ENCODE measurements at regions not wholly inside any gene's neighbourhood (a gene's known extent, or its start where the extent isn't known, plus 50 kb on each side); places are given as distances from the start of the nearest gene placed in this dataset.

GRCh38 chr7:69012149-69012548, 586.1 kb upstream of the AUTS2 start:
- Histone ChIP-seq H3K4me3 (ENCODE audit: low read length in 2 of 2) (no peak overlapping the region), H3K36me3 (ENCODE audit: control insufficient read depth in 2 of 2, insufficient read depth in 2 of 2, low read length in 1 of 2) (no peaks in the 10 kb centered on the region), H3K27ac (ENCODE audit: low read depth in 1 of 2, low read length in 1 of 2) (no peak overlapping the region), H3K27me3 (ENCODE audit: control insufficient read depth in 2 of 2, insufficient read depth in 1 of 2, low read length in 1 of 2) (no peaks in the 10 kb centered on the region), H3K4me1 (ENCODE audit: control insufficient read depth in 2 of 2, insufficient read depth in 2 of 2, low read length in 2 of 2) (no peaks in the 10 kb centered on the region), H3K9me3 (ENCODE audit: control insufficient read depth in 2 of 2, insufficient read depth in 1 of 2, low read length in 1 of 2) (peaks cover 0 to 3% of the 10 kb centered on the region in 2 donors)
- no peak for DNase-seq (ENCODE audit: low read depth in 6 of 9, low spot score in 9 of 9)
- 97% methylated on average over 1 of the region's 1 CpG for WGBS

GRCh38 chr7:69017208-69017607, 581.1 kb upstream of the AUTS2 start:
- H3K27me3 ChIP-seq (ENCODE audit: control insufficient read depth in 2 of 2, insufficient read depth in 1 of 2, low read length in 1 of 2) = no peaks in the 10 kb centered on the region
- WGBS = 97% methylated on average over 3 of the region's 3 CpGs
- H3K27ac ChIP-seq (ENCODE audit: low read depth in 1 of 2, low read length in 1 of 2) = no peak overlapping the region
- no peak overlapping the region for H3K4me3 ChIP-seq (ENCODE audit: low read length in 2 of 2)
- H3K36me3 ChIP-seq (ENCODE audit: control insufficient read depth in 2 of 2, insufficient read depth in 2 of 2, low read length in 1 of 2) = no peaks in the 10 kb centered on the region
- peaks cover 0 to 10% of the 10 kb centered on the region in 2 donors for H3K9me3 ChIP-seq (ENCODE audit: control insufficient read depth in 2 of 2, insufficient read depth in 1 of 2, low read length in 1 of 2)
- H3K4me1 ChIP-seq (ENCODE audit: control insufficient read depth in 2 of 2, insufficient read depth in 2 of 2, low read length in 2 of 2) = no peaks in the 10 kb centered on the region
- no peak for DNase-seq (ENCODE audit: low read depth in 6 of 9, low spot score in 9 of 9)

- no peaks in the 10 kb centered on the region for H3K36me3 ChIP-seq (ENCODE audit: control insufficient read depth in 2 of 2, insufficient read depth in 2 of 2, low read length in 1 of 2)
- WGBS = 58% methylated on average over 3 of the region's 3 CpGs
Measured at GRCh38 chr7:69018200-69018599, 580.1 kb upstream of the AUTS2 start.

GRCh38 chr7:69019437-69019836, 578.8 kb upstream of the AUTS2 start:
- Histone ChIP-seq H3K4me3 (ENCODE audit: low read length in 2 of 2) (no peak overlapping the region), H3K4me1 (ENCODE audit: control insufficient read depth in 2 of 2, insufficient read depth in 2 of 2, low read length in 2 of 2) (no peaks in the 10 kb centered on the region), H3K36me3 (ENCODE audit: control insufficient read depth in 2 of 2, insufficient read depth in 2 of 2, low read length in 1 of 2) (no peaks in the 10 kb centered on the region), H3K27me3 (ENCODE audit: control insufficient read depth in 2 of 2, insufficient read depth in 1 of 2, low read length in 1 of 2) (no peaks in the 10 kb centered on the region), H3K9me3 (ENCODE audit: control insufficient read depth in 2 of 2, insufficient read depth in 1 of 2, low read length in 1 of 2) (peaks cover 0 to 10% of the 10 kb centered on the region in 2 donors), H3K27ac (ENCODE audit: low read depth in 1 of 2, low read length in 1 of 2) (no peak overlapping the region)
- DNase-seq (ENCODE audit: low read depth in 6 of 9, low spot score in 9 of 9) = no peak
- WGBS = 72% methylated on average over 3 of the region's 3 CpGs

More at GRCh38 chr7:69018200-69018599, 580.1 kb upstream of the AUTS2 start:
- no peak for DNase-seq (ENCODE audit: low read depth in 6 of 9, low spot score in 9 of 9)
- H3K27me3 ChIP-seq (ENCODE audit: control insufficient read depth in 2 of 2, insufficient read depth in 1 of 2, low read length in 1 of 2) = no peaks in the 10 kb centered on the region
- H3K4me1 ChIP-seq (ENCODE audit: control insufficient read depth in 2 of 2, insufficient read depth in 2 of 2, low read length in 2 of 2) = no peaks in the 10 kb centered on the region
- peaks cover 0 to 10% of the 10 kb centered on the region in 2 donors for H3K9me3 ChIP-seq (ENCODE audit: control insufficient read depth in 2 of 2, insufficient read depth in 1 of 2, low read length in 1 of 2)
- no peak overlapping the region for H3K27ac ChIP-seq (ENCODE audit: low read depth in 1 of 2, low read length in 1 of 2)
- no peak overlapping the region for H3K4me3 ChIP-seq (ENCODE audit: low read length in 2 of 2)

GRCh38 chr7:69020536-69020935, 577.7 kb upstream of the AUTS2 start:
- Histone ChIP-seq H3K27ac (ENCODE audit: low read depth in 1 of 2, low read length in 1 of 2) (no peak overlapping the region), H3K4me3 (ENCODE audit: low read length in 2 of 2) (no peak overlapping the region), H3K27me3 (ENCODE audit: control insufficient read depth in 2 of 2, insufficient read depth in 1 of 2, low read length in 1 of 2) (no peaks in the 10 kb centered on the region), H3K36me3 (ENCODE audit: control insufficient read depth in 2 of 2, insufficient read depth in 2 of 2, low read length in 1 of 2) (no peaks in the 10 kb centered on the region), H3K9me3 (ENCODE audit: control insufficient read depth in 2 of 2, insufficient read depth in 1 of 2, low read length in 1 of 2) (peaks cover 0 to 10% of the 10 kb centered on the region in 2 donors), H3K4me1 (ENCODE audit: control insufficient read depth in 2 of 2, insufficient read depth in 2 of 2, low read length in 2 of 2) (no peaks in the 10 kb centered on the region)
- 97% methylated on average over 3 of the region's 3 CpGs for WGBS
- no peak for DNase-seq (ENCODE audit: low read depth in 6 of 9, low spot score in 9 of 9)

- DNase-seq (ENCODE audit: low read depth in 6 of 9, low spot score in 9 of 9) = no peak
- Histone ChIP-seq H3K4me3 (ENCODE audit: low read length in 2 of 2) (no peak overlapping the region), H3K27me3 (ENCODE audit: control insufficient read depth in 2 of 2, insufficient read depth in 1 of 2, low read length in 1 of 2) (no peaks in the 10 kb centered on the region), H3K36me3 (ENCODE audit: control insufficient read depth in 2 of 2, insufficient read depth in 2 of 2, low read length in 1 of 2) (no peaks in the 10 kb centered on the region), H3K4me1 (ENCODE audit: control insufficient read depth in 2 of 2, insufficient read depth in 2 of 2, low read length in 2 of 2) (no peaks in the 10 kb centered on the region), H3K9me3 (ENCODE audit: control insufficient read depth in 2 of 2, insufficient read depth in 1 of 2, low read length in 1 of 2) (peaks cover 0 to 8% of the 10 kb centered on the region in 2 donors), H3K27ac (ENCODE audit: low read depth in 1 of 2, low read length in 1 of 2) (no peak overlapping the region)
- 45% methylated on average over 5 of the region's 5 CpGs for WGBS
Measured at GRCh38 chr7:69025249-69025648, 573.0 kb upstream of the AUTS2 start.

- no peak for DNase-seq (ENCODE audit: low read depth in 6 of 9, low spot score in 9 of 9)
- WGBS = 90% methylated on average over 4 of the region's 4 CpGs
- Histone ChIP-seq H3K4me1 (ENCODE audit: control insufficient read depth in 2 of 2, insufficient read depth in 2 of 2, low read length in 2 of 2) (no peaks in the 10 kb centered on the region), H3K9me3 (ENCODE audit: control insufficient read depth in 2 of 2, insufficient read depth in 1 of 2, low read length in 1 of 2) (peaks cover 0 to 12% of the 10 kb centered on the region in 2 donors), H3K36me3 (ENCODE audit: control insufficient read depth in 2 of 2, insufficient read depth in 2 of 2, low read length in 1 of 2) (no peaks in the 10 kb centered on the region), H3K4me3 (ENCODE audit: low read length in 2 of 2) (no peak overlapping the region), H3K27me3 (ENCODE audit: control insufficient read depth in 2 of 2, insufficient read depth in 1 of 2, low read length in 1 of 2) (no peaks in the 10 kb centered on the region), H3K27ac (ENCODE audit: low read depth in 1 of 2, low read length in 1 of 2) (no peak overlapping the region)
Measured at GRCh38 chr7:69032848-69033247, 565.4 kb upstream of the AUTS2 start.

- H3K36me3 ChIP-seq (ENCODE audit: control insufficient read depth in 2 of 2, insufficient read depth in 2 of 2, low read length in 1 of 2) = no peaks in the 10 kb centered on the region
- no peak for DNase-seq (ENCODE audit: low read depth in 6 of 9, low spot score in 9 of 9)
- peaks cover 0 to 7% of the 10 kb centered on the region in 2 donors for H3K9me3 ChIP-seq (ENCODE audit: control insufficient read depth in 2 of 2, insufficient read depth in 1 of 2, low read length in 1 of 2)
- no peaks in the 10 kb centered on the region for H3K4me1 ChIP-seq (ENCODE audit: control insufficient read depth in 2 of 2, insufficient read depth in 2 of 2, low read length in 2 of 2)
- no peaks in the 10 kb centered on the region for H3K27me3 ChIP-seq (ENCODE audit: control insufficient read depth in 2 of 2, insufficient read depth in 1 of 2, low read length in 1 of 2)
- H3K27ac ChIP-seq (ENCODE audit: low read depth in 1 of 2, low read length in 1 of 2) = no peak overlapping the region
- 92% methylated on average over 7 of the region's 7 CpGs for WGBS
- no peak overlapping the region for H3K4me3 ChIP-seq (ENCODE audit: low read length in 2 of 2)
Measured at GRCh38 chr7:69035826-69036225, 562.4 kb upstream of the AUTS2 start.

GRCh38 chr7:69036301-69036700, 562.0 kb upstream of the AUTS2 start:
- Histone ChIP-seq H3K27me3 (ENCODE audit: control insufficient read depth in 2 of 2, insufficient read depth in 1 of 2, low read length in 1 of 2) (no peaks in the 10 kb centered on the region), H3K4me1 (ENCODE audit: control insufficient read depth in 2 of 2, insufficient read depth in 2 of 2, low read length in 2 of 2) (no peaks in the 10 kb centered on the region), H3K36me3 (ENCODE audit: control insufficient read depth in 2 of 2, insufficient read depth in 2 of 2, low read length in 1 of 2) (no peaks in the 10 kb centered on the region), H3K9me3 (ENCODE audit: control insufficient read depth in 2 of 2, insufficient read depth in 1 of 2, low read length in 1 of 2) (peaks cover 0 to 7% of the 10 kb centered on the region in 2 donors), H3K27ac (ENCODE audit: low read depth in 1 of 2, low read length in 1 of 2) (no peak overlapping the region), H3K4me3 (ENCODE audit: low read length in 2 of 2) (no peak overlapping the region)
- DNase-seq (ENCODE audit: low read depth in 6 of 9, low spot score in 9 of 9) = no peak
- 92% methylated on average over 7 of the region's 7 CpGs for whole genome bisulfite sequencing

- peaks cover 0 to 7% of the 10 kb centered on the region in 2 donors for H3K9me3 ChIP-seq (ENCODE audit: control insufficient read depth in 2 of 2, insufficient read depth in 1 of 2, low read length in 1 of 2)
- no peaks in the 10 kb centered on the region for H3K4me1 ChIP-seq (ENCODE audit: control insufficient read depth in 2 of 2, insufficient read depth in 2 of 2, low read length in 2 of 2)
- H3K4me3 ChIP-seq (ENCODE audit: low read length in 2 of 2) = no peak overlapping the region
- DNase-seq (ENCODE audit: low read depth in 6 of 9, low spot score in 9 of 9) = no peak
- WGBS = 97% methylated on average over 1 of the region's 1 CpG
- H3K36me3 ChIP-seq (ENCODE audit: control insufficient read depth in 2 of 2, insufficient read depth in 2 of 2, low read length in 1 of 2) = no peaks in the 10 kb centered on the region
- H3K27ac ChIP-seq (ENCODE audit: low read depth in 1 of 2, low read length in 1 of 2) = no peak overlapping the region
- no peaks in the 10 kb centered on the region for H3K27me3 ChIP-seq (ENCODE audit: control insufficient read depth in 2 of 2, insufficient read depth in 1 of 2, low read length in 1 of 2)
Measured at GRCh38 chr7:69038915-69039314, 559.4 kb upstream of the AUTS2 start.

Data from thymus (tissue), 11 donors.